ENCODE measurements at regions not wholly inside any gene's neighbourhood (a gene's known extent, or its start where the extent isn't known, plus 50 kb on each side); places are given as distances from the start of the nearest gene placed in this dataset.

GRCh38 chrX:113470166-113470565 lies 629.5 kb upstream of the AMOT start (continued):
- no peak for TF ChIP-seq BATF2 (CRISPR knock-in tag; IDR thresholded peaks at IDR 0.05)

GRCh38 chrX:113457719-113458118 lies 617.1 kb upstream of the AMOT start:
- intact Hi-C loops (cut with micrococcal nuclease; ENCODE audit: unreplicated experiment) (no loop called here), in situ Hi-C loops (cut with HindIII; ENCODE audit: extremely low pct_ligation_motif_present, low pct_unique_long_range_greater_than_20kb) (no loop called here)
- ChIA-PET POLR2A (no interaction called here), CTCF (ENCODE audit: low intra/inter-chr PET ratio, low total read pairs) (no interaction called here)
- no peaks in the 10 kb centered on the region for H3K79me2 ChIP-seq (ENCODE audit: insufficient read depth, low read length)
- TF ChIP-seq MYPOP (CRISPR knock-in tag; IDR thresholded peaks at IDR 0.05) = no peak
- TF ChIP-seq ZNF850 (CRISPR knock-in tag; conservative IDR thresholded peaks at IDR 0.05) = no peak
- no peak for TF ChIP-seq ZNF546 (CRISPR knock-in tag; conservative IDR thresholded peaks at IDR 0.05)
- TF ChIP-seq ZEB1 (IDR thresholded peaks at IDR 0.05; ENCODE audit: insufficient replicate concordance, low read depth) = no peak
- TF ChIP-seq HMG20A (CRISPR knock-in tag; IDR thresholded peaks at IDR 0.05; ENCODE audit: borderline replicate concordance) = no peak
- TF ChIP-seq HDAC2 (CRISPR knock-in tag; IDR thresholded peaks at IDR 0.05) = no peak
- TF ChIP-seq MATR3 (CRISPR knock-in tag; IDR thresholded peaks at IDR 0.05) = no peak
- TF ChIP-seq ZNF616 (CRISPR knock-in tag; IDR thresholded peaks at IDR 0.05; ENCODE audit: low read depth) = no peak
- no peak for TF ChIP-seq RARG (CRISPR knock-in tag; IDR thresholded peaks at IDR 0.05; ENCODE audit: low read depth)
- no peak for TF ChIP-seq CENPT (CRISPR knock-in tag; IDR thresholded peaks at IDR 0.05; ENCODE audit: low read depth)
- H4K20me1 ChIP-seq (ENCODE audit: insufficient read depth, low read length) = no peaks in the 10 kb centered on the region
- no TSS peak for BruUV-seq (replicated peaks)
- no peak overlapping the region for H3K27ac ChIP-seq (ENCODE audit: extremely low read length, insufficient read depth, low read length)
- FAIRE-seq (no peak), DNase-seq (ENCODE audit: low spot score) (no peak), ATAC-seq (no peak)
- H3K9me3 ChIP-seq (ENCODE audit: low read length) = no peaks in the 10 kb centered on the region
- WGBS (ENCODE audit: low lambda C conversion rate) = 0% methylated on average over 2 of the region's 2 CpGs
- no peaks in the 10 kb centered on the region for H3K36me3 ChIP-seq (replicated peaks in 1 of 2; ENCODE audit: control insufficient read depth in 1 of 2, insufficient read depth in 2 of 2, low read length in 2 of 2)
- H3K9ac ChIP-seq (ENCODE audit: insufficient read depth, low read depth, low read length) = no peak overlapping the region
- no peak overlapping the region for H2AFZ ChIP-seq (ENCODE audit: low read length)
- no peak overlapping the region for H3K4me3 ChIP-seq (replicated peaks in 1 of 3; ENCODE audit: insufficient read depth in 1 of 3, low read depth in 2 of 3, low read length in 3 of 3)
- no peaks in the 10 kb centered on the region for H3K27me3 ChIP-seq (ENCODE audit: control insufficient read depth in 1 of 2, insufficient read depth in 2 of 2, low read length in 2 of 2)
- no peak overlapping the region for H3K4me2 ChIP-seq (ENCODE audit: low read depth, low read length)
- no peaks in the 10 kb centered on the region for H3K4me1 ChIP-seq (ENCODE audit: insufficient read depth, low read length)
